Activated CD8-positive, alpha-beta T cell treated with anti-CD3 and anti-CD28 coated beads, Interleukin-2, amount 10 ng/mL, durations not matched to agents 7 days and 5 days (primary cell): ENCODE measurements at regions not wholly inside any gene's neighbourhood (a gene's known extent, or its start where the extent isn't known, plus 50 kb on each side); places are given as distances from the start of the nearest gene placed in this dataset.

Experiments used
- ATAC-seq: fragments of 150-1000 bp; cut with Tn5 transposase; one replicate; pipeline ENCODE4 v1.10.0; 2021; ENCODE audit warnings: moderate library complexity
- CTCF ChIA-PET: fragments of 350-600 bp; sonication (Branson Sonifier 250); formaldehyde crosslinking; loops from one replicate; lab custom pipeline; 2021; ENCODE audit warnings: antibody characterized with exemption; lab: Charles Lee
- POLR2A ChIA-PET: fragments of 350-600 bp; sonication (Branson Sonifier 250); formaldehyde crosslinking; loops from one replicate; lab custom pipeline; 2021; ENCODE audit warnings: antibody characterized with exemption; lab: Charles Lee
- DNase-seq: peaks from one replicate; pipeline ENCODE4 v3.0.0-alpha.2; 2020
- H3K27ac Mint-ChIP-seq: one replicate; pipeline ENCODE4 v1.8.0; 2021; ENCODE audit warnings: mild to moderate bottlenecking, mixed read lengths
- H3K27me3 Mint-ChIP-seq: one replicate; pipeline ENCODE4 v1.8.0; 2021; ENCODE audit warnings: low read depth, mixed read lengths
- H3K36me3 Mint-ChIP-seq: one replicate; pipeline ENCODE4 v1.8.0; 2021; ENCODE audit warnings: low read depth, mixed read lengths
- H3K4me1 Mint-ChIP-seq: one replicate; pipeline ENCODE4 v1.8.0; 2021; ENCODE audit warnings: low read depth, mixed read lengths
- H3K4me3 Mint-ChIP-seq: one replicate; pipeline ENCODE4 v1.8.0; 2021; ENCODE audit warnings: mild to moderate bottlenecking, mixed read lengths
- H3K9me3 Mint-ChIP-seq: one replicate; pipeline ENCODE4 v1.8.0; 2022; ENCODE audit warnings: mixed read lengths; ENCODE audit not compliant: insufficient read depth

- Mint-ChIP-seq H3K36me3 (no peaks in the 10 kb centered on the region), H3K4me3 (no peak overlapping the region), H3K4me1 (no peaks in the 10 kb centered on the region), H3K27ac (no peak overlapping the region), H3K27me3 (no peaks in the 10 kb centered on the region), H3K9me3 (peaks cover 30% of the 10 kb centered on the region)
- CTCF ChIA-PET, result no interaction called here
- no peak for ATAC-seq
- no peak for DNase-seq
- POLR2A ChIA-PET, result no interaction called here
Measured at GRCh38 chr16:64809876-64810629, 311.8 kb downstream of the CDH11 start.

DNA sequence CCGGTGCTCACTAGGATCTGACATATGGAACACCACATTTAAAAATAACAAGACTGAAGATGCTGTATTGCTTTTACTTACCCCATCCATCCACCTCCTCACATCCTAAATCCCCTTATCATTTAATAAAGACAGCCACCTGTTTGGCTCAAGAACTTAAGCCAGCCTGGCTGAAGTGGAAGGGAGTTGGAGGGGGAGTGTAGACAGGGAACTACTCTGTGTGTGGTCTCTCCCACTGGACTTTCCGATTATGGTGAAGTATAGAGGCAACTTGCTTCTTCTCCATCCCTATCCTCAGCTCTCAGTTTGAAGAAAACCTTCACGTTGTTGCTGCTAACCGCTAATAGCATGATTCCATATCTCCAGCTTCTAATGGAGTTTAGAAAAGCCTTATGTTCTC lies 313.4 kb downstream of the CDH11 start:
- Mint-ChIP-seq H3K36me3 (no peaks in the 10 kb centered on the region), H3K27ac (no peak overlapping the region), H3K9me3 (peaks cover 29% of the 10 kb centered on the region), H3K4me1 (no peaks in the 10 kb centered on the region), H3K27me3 (no peaks in the 10 kb centered on the region), H3K4me3 (no peak overlapping the region)
- CTCF ChIA-PET, result no interaction called here
- no peak for DNase-seq
- POLR2A ChIA-PET, result no interaction called here
- ATAC-seq, result no peak

- no peaks in the 10 kb centered on the region for H3K9me3 Mint-ChIP-seq
- H3K4me3 Mint-ChIP-seq, result no peak overlapping the region
- POLR2A ChIA-PET, result no interaction called here
- CTCF ChIA-PET, result no interaction called here
- no peaks in the 10 kb centered on the region for H3K4me1 Mint-ChIP-seq
- H3K36me3 Mint-ChIP-seq, result no peaks in the 10 kb centered on the region
- no peak overlapping the region for H3K27ac Mint-ChIP-seq
- DNase-seq, result no peak
- no peaks in the 10 kb centered on the region for H3K27me3 Mint-ChIP-seq
- no peak for ATAC-seq
Measured at GRCh38 chr16:64791756-64792155, 330.1 kb downstream of the CDH11 start.

GRCh38 chr16:64784635-64785034 lies 337.2 kb downstream of the CDH11 start:
- Mint-ChIP-seq H3K27ac (no peak overlapping the region), H3K27me3 (no peaks in the 10 kb centered on the region), H3K4me1 (no peaks in the 10 kb centered on the region), H3K36me3 (no peaks in the 10 kb centered on the region), H3K9me3 (peaks cover 14% of the 10 kb centered on the region), H3K4me3 (no peak overlapping the region)
- ChIA-PET CTCF (no interaction called here), POLR2A (no interaction called here)
- ATAC-seq, result no peak
- no peak for DNase-seq

DNA sequence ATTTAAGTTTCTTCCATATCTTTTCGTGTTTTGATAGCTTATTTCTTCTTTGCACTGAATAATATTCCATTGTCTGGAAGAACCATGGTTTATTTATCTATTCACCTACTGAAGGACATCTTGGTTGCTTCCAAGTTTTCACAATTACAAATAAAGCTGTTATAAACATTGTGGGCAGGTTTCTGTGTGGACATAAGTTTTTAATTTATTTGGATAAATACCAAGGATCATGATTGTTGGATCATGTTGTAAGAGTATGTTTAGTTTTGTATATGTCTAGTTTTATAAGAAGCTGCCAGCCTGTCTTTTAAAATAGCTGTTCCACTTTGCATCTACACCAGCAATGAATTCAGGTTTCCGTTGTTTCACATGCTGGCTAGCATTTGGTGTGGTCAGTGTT lies 339.4 kb downstream of the CDH11 start:
- no peak overlapping the region for H3K4me3 Mint-ChIP-seq
- peaks cover 17% of the 10 kb centered on the region for H3K9me3 Mint-ChIP-seq
- CTCF ChIA-PET, result no interaction called here
- no peaks in the 10 kb centered on the region for H3K36me3 Mint-ChIP-seq
- no peaks in the 10 kb centered on the region for H3K27me3 Mint-ChIP-seq
- ATAC-seq, result no peak
- no peaks in the 10 kb centered on the region for H3K4me1 Mint-ChIP-seq
- no peak overlapping the region for H3K27ac Mint-ChIP-seq
- no peak for DNase-seq
- POLR2A ChIA-PET, result no interaction called here

- no peak overlapping the region for H3K27ac Mint-ChIP-seq
- POLR2A ChIA-PET, result no interaction called here
- no peak for ATAC-seq
Measured at GRCh38 chr16:64780445-64780844, 341.4 kb downstream of the CDH11 start.

DNA sequence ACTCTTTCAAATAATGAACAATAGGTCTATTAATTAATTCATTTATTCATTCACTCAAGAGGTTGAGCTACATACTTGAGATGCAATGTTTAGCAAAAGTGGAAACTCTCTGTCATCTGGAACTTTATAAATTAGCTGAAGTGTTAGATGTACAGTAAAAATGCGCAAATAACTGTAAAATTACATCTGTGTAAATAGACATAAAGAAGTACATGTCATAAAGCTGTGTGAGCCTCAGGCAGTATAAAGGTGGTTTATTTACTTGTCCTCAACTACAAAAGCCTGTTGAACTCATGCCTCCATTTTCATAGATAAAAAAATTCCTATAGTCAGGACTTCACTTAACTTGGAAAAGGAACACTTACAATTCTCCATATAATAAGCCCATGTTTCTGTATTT lies 343.1 kb downstream of the CDH11 start:
- DNase-seq (no peak), ATAC-seq (no peak)
- ChIA-PET POLR2A (no interaction called here), CTCF (no interaction called here)
- Mint-ChIP-seq H3K9me3 (peaks cover 25% of the 10 kb centered on the region), H3K4me3 (no peak overlapping the region), H3K27ac (no peak overlapping the region), H3K27me3 (no peaks in the 10 kb centered on the region), H3K36me3 (no peaks in the 10 kb centered on the region), H3K4me1 (no peaks in the 10 kb centered on the region)

More at GRCh38 chr16:64780445-64780844, 341.4 kb downstream of the CDH11 start:
- no peak for DNase-seq
- no peaks in the 10 kb centered on the region for H3K27me3 Mint-ChIP-seq
- no peaks in the 10 kb centered on the region for H3K36me3 Mint-ChIP-seq
- H3K9me3 Mint-ChIP-seq, result peaks cover 17% of the 10 kb centered on the region
- no peak overlapping the region for H3K4me3 Mint-ChIP-seq
- CTCF ChIA-PET, result no interaction called here
- H3K4me1 Mint-ChIP-seq, result no peaks in the 10 kb centered on the region

DNA sequence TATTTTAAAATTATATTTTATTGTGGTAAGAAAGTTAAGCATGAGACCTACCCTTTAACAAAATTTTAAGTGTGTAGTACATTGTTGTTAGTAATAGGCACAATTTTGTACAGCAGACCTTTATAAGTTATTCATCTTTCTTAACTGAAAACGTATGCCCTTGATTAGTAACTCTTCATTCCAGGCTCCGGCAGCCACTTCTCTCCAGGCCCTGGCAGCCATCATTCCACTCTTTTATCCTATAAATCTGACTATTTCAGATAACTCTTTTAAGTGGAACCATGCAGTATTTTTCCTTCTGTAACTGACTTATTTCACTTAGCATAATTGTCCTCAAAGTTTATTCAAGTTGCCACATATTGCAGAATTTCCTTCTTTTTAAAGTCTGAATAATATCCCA lies 348.2 kb downstream of the CDH11 start:
- DNase-seq (no peak), ATAC-seq (no peak)
- H3K27ac Mint-ChIP-seq, result no peak overlapping the region
- POLR2A ChIA-PET, result no interaction called here
- no peak overlapping the region for H3K4me3 Mint-ChIP-seq
- peaks cover 15% of the 10 kb centered on the region for H3K9me3 Mint-ChIP-seq
- CTCF ChIA-PET, result no interaction called here
- no peaks in the 10 kb centered on the region for H3K27me3 Mint-ChIP-seq
- no peaks in the 10 kb centered on the region for H3K4me1 Mint-ChIP-seq
- H3K36me3 Mint-ChIP-seq, result no peaks in the 10 kb centered on the region

DNA sequence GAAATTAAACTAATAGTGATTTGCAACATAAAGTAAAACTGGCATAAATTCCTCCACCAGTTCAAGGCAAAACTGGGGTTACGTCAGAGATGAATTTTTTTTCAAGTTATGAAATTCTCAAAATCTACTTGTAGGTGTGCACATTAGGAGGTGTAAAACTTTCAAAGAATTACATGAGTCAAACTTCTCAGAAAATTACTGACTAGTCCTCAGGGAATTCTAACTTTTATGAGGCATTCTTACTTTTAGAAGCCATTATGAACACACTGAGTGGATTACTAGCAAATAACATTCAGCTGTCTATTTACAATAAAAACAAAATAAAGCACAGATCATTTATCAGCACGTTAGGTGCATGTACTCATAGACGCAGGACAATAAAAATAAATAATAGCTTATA lies 348.7 kb downstream of the CDH11 start:
- POLR2A ChIA-PET, result no interaction called here
- Mint-ChIP-seq H3K27me3 (no peaks in the 10 kb centered on the region), H3K9me3 (peaks cover 15% of the 10 kb centered on the region), H3K36me3 (no peaks in the 10 kb centered on the region), H3K27ac (no peak overlapping the region), H3K4me3 (no peak overlapping the region), H3K4me1 (no peaks in the 10 kb centered on the region)
- CTCF ChIA-PET, result no interaction called here
- no peak for ATAC-seq
- DNase-seq, result no peak

- no peaks in the 10 kb centered on the region for H3K27me3 Mint-ChIP-seq
- ATAC-seq (no peak), DNase-seq (no peak)
- peaks cover 22% of the 10 kb centered on the region for H3K9me3 Mint-ChIP-seq
- no peak overlapping the region for H3K4me3 Mint-ChIP-seq
- ChIA-PET POLR2A (no interaction called here), CTCF (no interaction called here)
- H3K4me1 Mint-ChIP-seq, result no peaks in the 10 kb centered on the region
- H3K36me3 Mint-ChIP-seq, result no peaks in the 10 kb centered on the region
- H3K27ac Mint-ChIP-seq, result no peak overlapping the region
Measured at GRCh38 chr16:64771273-64771672, 350.6 kb downstream of the CDH11 start.

GRCh38 chr16:64762211-64762610 lies 359.7 kb downstream of the CDH11 start:
- ChIA-PET CTCF (no interaction called here), POLR2A (no interaction called here)
- H3K27me3 Mint-ChIP-seq, result no peaks in the 10 kb centered on the region
- no peak overlapping the region for H3K4me3 Mint-ChIP-seq
- no peak overlapping the region for H3K27ac Mint-ChIP-seq
- ATAC-seq (no peak), DNase-seq (no peak)
- H3K9me3 Mint-ChIP-seq, result peaks cover 16% of the 10 kb centered on the region
- H3K4me1 Mint-ChIP-seq, result no peaks in the 10 kb centered on the region
- no peaks in the 10 kb centered on the region for H3K36me3 Mint-ChIP-seq

DNA sequence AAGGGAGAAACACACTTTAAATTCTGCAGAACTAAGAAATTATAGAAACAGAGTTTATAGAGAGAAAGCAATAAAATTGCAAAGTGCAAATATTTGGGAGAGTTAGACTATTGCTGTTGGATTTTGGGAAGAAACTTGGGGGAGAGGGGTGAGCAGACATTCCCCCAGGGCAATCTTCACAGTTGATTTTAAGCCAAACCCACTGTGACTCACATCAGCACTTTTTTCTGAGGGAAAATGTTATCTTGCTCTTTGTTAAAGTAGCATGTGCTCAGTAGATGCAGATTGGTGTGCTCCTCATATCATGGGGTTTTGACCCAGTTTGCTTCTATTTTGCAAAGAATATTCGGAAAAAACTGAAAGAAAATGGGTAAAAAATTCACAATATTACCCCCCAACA lies 367.6 kb downstream of the CDH11 start:
- H3K4me3 Mint-ChIP-seq, result no peak overlapping the region
- CTCF ChIA-PET, result no interaction called here
- no peak for ATAC-seq

GRCh38 chr16:64751906-64752305 lies 370.0 kb downstream of the CDH11 start:
- Mint-ChIP-seq H3K27me3 (no peaks in the 10 kb centered on the region), H3K4me1 (no peaks in the 10 kb centered on the region), H3K4me3 (no peak overlapping the region), H3K27ac (no peak overlapping the region), H3K36me3 (no peaks in the 10 kb centered on the region), H3K9me3 (peaks cover 14% of the 10 kb centered on the region)
- DNase-seq (no peak), ATAC-seq (no peak)
- CTCF ChIA-PET, result no interaction called here
- POLR2A ChIA-PET, result no interaction called here

More for the DNA sequence above, 367.6 kb downstream of the CDH11 start:
- POLR2A ChIA-PET, result no interaction called here
- Mint-ChIP-seq H3K36me3 (no peaks in the 10 kb centered on the region), H3K27me3 (no peaks in the 10 kb centered on the region), H3K4me1 (no peaks in the 10 kb centered on the region), H3K27ac (no peak overlapping the region), H3K9me3 (peaks cover 12% of the 10 kb centered on the region)
- DNase-seq, result no peak
